ENCODE measurements at regions not wholly inside any gene's neighbourhood (a gene's known extent, or its start where the extent isn't known, plus 50 kb on each side); places are given as distances from the start of the nearest gene placed in this dataset.

- TF ChIP-seq CTCF (IDR thresholded peaks at IDR 0.05) (no peak), POLR2A (IDR thresholded peaks at IDR 0.05) (no peak)
Measured at GRCh38 chr5:72013766-72014624, 93.3 kb upstream of the MAP1B start.
